MM.1S (cell line): ENCODE measurements at regions not wholly inside any gene's neighbourhood (a gene's known extent, or its start where the extent isn't known, plus 50 kb on each side); places are given as distances from the start of the nearest gene placed in this dataset.
"Not testable (repeated sequence)": the region's sequence is repeated elsewhere in the genome, so short reads cannot be mapped to it uniquely, and the experiment has no call there.

Experiments
- DNase-seq: peaks from one replicate; pipeline ENCODE4 v3.0.0-alpha.2; 2015
- H2AFZ ChIP-seq: fragments of 300-600 bp; sonication (generic); 2 replicates; pipeline ENCODE4 v1.6.0; 2016; ENCODE audit warnings: antibody characterized with exemption, low read length
- H3F3A ChIP-seq: fragments of 300-600 bp; sonication (generic); 2 replicates; pipeline ENCODE4 v1.6.1; 2016; ENCODE audit warnings: mild to moderate bottlenecking, antibody characterized with exemption, low read length, moderate library complexity, mixed read lengths; ENCODE audit not compliant: insufficient read depth
- H3K27ac ChIP-seq: fragments of 300-600 bp; sonication (generic); 2 replicates; pipeline ENCODE4 v1.5.1; 2016; ENCODE audit warnings: mild to moderate bottlenecking, low read length
- H3K27me3 ChIP-seq: fragments of 300-600 bp; sonication (generic); replicated peaks from 2 replicates; pipeline ENCODE4 v1.6.0; 2016; ENCODE audit warnings: low read length; ENCODE audit not compliant: insufficient read depth
- H3K36me3 ChIP-seq: fragments of 300-600 bp; sonication (generic); replicated peaks from 2 replicates; pipeline ENCODE4 v1.6.1; 2016; ENCODE audit warnings: mild to moderate bottlenecking, low read length, mixed read lengths; ENCODE audit not compliant: insufficient read depth
- H3K4me1 ChIP-seq: fragments of 300-600 bp; sonication (generic); 2 replicates; pipeline ENCODE4 v1.6.1; 2016; ENCODE audit warnings: low read length, mixed read lengths
- H3K4me2 ChIP-seq: fragments of 300-600 bp; sonication (generic); 2 replicates; pipeline ENCODE4 v1.6.0; 2016; ENCODE audit warnings: low read depth, low read length
- H3K4me3 ChIP-seq: fragments of 300-600 bp; sonication (generic); 2 replicates; pipeline ENCODE4 v1.5.1; 2016; ENCODE audit warnings: low read length, mixed read lengths
- H3K79me2 ChIP-seq: fragments of 300-600 bp; sonication (generic); 2 replicates; pipeline ENCODE4 v1.6.1; 2016; ENCODE audit warnings: mixed run types, low read length, mixed read lengths
- H3K9ac ChIP-seq: fragments of 300-600 bp; sonication (generic); 2 replicates; pipeline ENCODE4 v1.6.1; 2016; ENCODE audit warnings: low read length, mixed read lengths
- H3K9me2 ChIP-seq: fragments of 300-600 bp; sonication (generic); replicated peaks from 2 replicates; pipeline ENCODE4 v1.6.1; 2016; ENCODE audit warnings: mild to moderate bottlenecking, low read length, mixed read lengths; ENCODE audit not compliant: insufficient read depth
- H3K9me3 ChIP-seq: fragments of 300-600 bp; sonication (generic); replicated peaks from 2 replicates; pipeline ENCODE4 v1.6.1; 2016; ENCODE audit warnings: mild to moderate bottlenecking, low read length, mixed read lengths; ENCODE audit not compliant: insufficient read depth
- H4K20me1 ChIP-seq: fragments of 300-600 bp; sonication (generic); 2 replicates; pipeline ENCODE4 v1.6.1; 2016; ENCODE audit warnings: mild to moderate bottlenecking, low read length, moderate library complexity, mixed read lengths; ENCODE audit not compliant: insufficient read depth

- not testable (repeated sequence) for H3K36me3 ChIP-seq, H3K9me2 ChIP-seq, H3K79me2 ChIP-seq, H3K4me3 ChIP-seq, H2AFZ ChIP-seq, H3K9ac ChIP-seq, DNase-seq, H4K20me1 ChIP-seq, H3F3A ChIP-seq, H3K27me3 ChIP-seq, H3K4me1 ChIP-seq, H3K9me3 ChIP-seq, H3K27ac ChIP-seq, H3K4me2 ChIP-seq
These were observed 146.1 kb upstream of the FOLH1 start for GRCh38 chr11:49354536-49354935.

- not testable (repeated sequence) for H3K9me3 ChIP-seq, H3K27ac ChIP-seq, H3K4me1 ChIP-seq, H3F3A ChIP-seq, DNase-seq, H3K9ac ChIP-seq, H3K79me2 ChIP-seq, H3K9me2 ChIP-seq, H4K20me1 ChIP-seq, H3K4me2 ChIP-seq, H2AFZ ChIP-seq, H3K27me3 ChIP-seq, H3K4me3 ChIP-seq, H3K36me3 ChIP-seq
These were observed 144.5 kb upstream of the FOLH1 start for GRCh38 chr11:49352868-49353267.

- DNase-seq, H3K27ac ChIP-seq, H3K79me2 ChIP-seq, H3K36me3 ChIP-seq, H3K9me2 ChIP-seq, H3K4me2 ChIP-seq, H3K9ac ChIP-seq, H3F3A ChIP-seq, H3K27me3 ChIP-seq, H2AFZ ChIP-seq, H3K9me3 ChIP-seq, H3K4me3 ChIP-seq, H3K4me1 ChIP-seq, H4K20me1 ChIP-seq: not testable (repeated sequence)
These were observed 138.2 kb upstream of the FOLH1 start for GRCh38 chr11:49346627-49347026.

GRCh38 chr11:49328485-49329186 is 120.2 kb upstream of the FOLH1 start:
- H2AFZ ChIP-seq, H3K9me2 ChIP-seq, H3K79me2 ChIP-seq, H3K4me1 ChIP-seq, H3K9ac ChIP-seq, H4K20me1 ChIP-seq, H3K27ac ChIP-seq, H3K36me3 ChIP-seq, H3K4me2 ChIP-seq, H3K9me3 ChIP-seq, H3K4me3 ChIP-seq, H3F3A ChIP-seq, DNase-seq, H3K27me3 ChIP-seq: not testable (repeated sequence)

GRCh38 chr11:49327766-49328165 is 119.4 kb upstream of the FOLH1 start:
- not testable (repeated sequence) for H3K27ac ChIP-seq, H2AFZ ChIP-seq, H3K4me3 ChIP-seq, H3K9me3 ChIP-seq, H3K79me2 ChIP-seq, H3F3A ChIP-seq, H3K9ac ChIP-seq, H3K36me3 ChIP-seq, H4K20me1 ChIP-seq, H3K9me2 ChIP-seq, H3K4me1 ChIP-seq, H3K4me2 ChIP-seq, H3K27me3 ChIP-seq, DNase-seq

- H2AFZ ChIP-seq, H3K27ac ChIP-seq, H3F3A ChIP-seq, H3K79me2 ChIP-seq, H3K4me1 ChIP-seq, H4K20me1 ChIP-seq, H3K27me3 ChIP-seq, DNase-seq, H3K4me2 ChIP-seq, H3K4me3 ChIP-seq, H3K9me2 ChIP-seq, H3K36me3 ChIP-seq, H3K9ac ChIP-seq, H3K9me3 ChIP-seq: not testable (repeated sequence)
These were observed 118.2 kb upstream of the FOLH1 start for GRCh38 chr11:49326651-49327050.
